ENCODE measurements at regions not wholly inside any gene's neighbourhood (a gene's known extent, or its start where the extent isn't known, plus 50 kb on each side); places are given as distances from the start of the nearest gene placed in this dataset.

- Histone ChIP-seq H3K27ac (no peak overlapping the region), H3K4me3 (no peak overlapping the region), H3K9me3 (no peaks in the 10 kb centered on the region), H3K27me3 (no peaks in the 10 kb centered on the region), H3K4me1 (no peaks in the 10 kb centered on the region), H3K36me3 (ENCODE audit: low read depth, missing control alignments) (no peaks in the 10 kb centered on the region)
- intact Hi-C loops (cut with DNase I; ENCODE audit: low total_unique reads) = no loop called here
- TF ChIP-seq POLR2A (IDR thresholded peaks at IDR 0.05) = no peak
- TF ChIP-seq, protein P1, sequence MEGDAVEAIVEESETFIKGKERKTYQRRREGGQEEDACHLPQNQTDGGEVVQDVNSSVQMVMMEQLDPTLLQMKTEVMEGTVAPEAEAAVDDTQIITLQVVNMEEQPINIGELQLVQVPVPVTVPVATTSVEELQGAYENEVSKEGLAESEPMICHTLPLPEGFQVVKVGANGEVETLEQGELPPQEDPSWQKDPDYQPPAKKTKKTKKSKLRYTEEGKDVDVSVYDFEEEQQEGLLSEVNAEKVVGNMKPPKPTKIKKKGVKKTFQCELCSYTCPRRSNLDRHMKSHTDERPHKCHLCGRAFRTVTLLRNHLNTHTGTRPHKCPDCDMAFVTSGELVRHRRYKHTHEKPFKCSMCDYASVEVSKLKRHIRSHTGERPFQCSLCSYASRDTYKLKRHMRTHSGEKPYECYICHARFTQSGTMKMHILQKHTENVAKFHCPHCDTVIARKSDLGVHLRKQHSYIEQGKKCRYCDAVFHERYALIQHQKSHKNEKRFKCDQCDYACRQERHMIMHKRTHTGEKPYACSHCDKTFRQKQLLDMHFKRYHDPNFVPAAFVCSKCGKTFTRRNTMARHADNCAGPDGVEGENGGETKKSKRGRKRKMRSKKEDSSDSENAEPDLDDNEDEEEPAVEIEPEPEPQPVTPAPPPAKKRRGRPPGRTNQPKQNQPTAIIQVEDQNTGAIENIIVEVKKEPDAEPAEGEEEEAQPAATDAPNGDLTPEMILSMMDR (IDR thresholded peaks at IDR 0.05) = no peak
- no peak for DNase-seq
- 68 to 88% methylated on average over 3 of the region's 3 CpGs for WGBS, 2 donors
Measured at GRCh38 chr1:106515375-106515774, 541.1 kb upstream of the PRMT6 start.

DNA sequence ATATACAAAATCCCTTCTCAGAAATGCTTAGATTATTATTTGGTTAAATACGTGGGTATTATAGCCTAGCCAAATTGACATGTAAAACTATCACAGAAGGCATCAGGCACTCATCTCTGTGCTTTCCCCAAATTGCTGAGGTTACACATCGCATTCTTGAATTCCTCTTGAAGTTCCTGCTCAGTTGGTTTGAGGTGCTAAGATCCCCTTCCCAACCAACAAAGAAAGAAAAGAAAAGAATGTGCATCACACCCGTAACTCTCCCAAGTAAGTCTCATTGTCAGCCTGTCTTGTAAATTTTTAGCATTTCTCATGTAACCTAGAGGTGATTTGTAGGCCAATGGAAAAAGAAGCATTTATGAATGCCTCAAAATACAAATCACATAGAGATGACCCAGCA lies 539.2 kb upstream of the PRMT6 start:
- no peak for DNase-seq
- intact Hi-C loops (cut with DNase I; ENCODE audit: low total_unique reads) = no loop called here
- no peak overlapping the region for H3K27ac ChIP-seq
- TF ChIP-seq, protein P1 (IDR thresholded peaks at IDR 0.05) = no peak
- no peak for TF ChIP-seq POLR2A (IDR thresholded peaks at IDR 0.05)
- H3K36me3 ChIP-seq (ENCODE audit: low read depth, missing control alignments) = no peaks in the 10 kb centered on the region
- H3K4me3 ChIP-seq = no peak overlapping the region
- H3K4me1 ChIP-seq = no peaks in the 10 kb centered on the region
- H3K27me3 ChIP-seq = no peaks in the 10 kb centered on the region
- 88 to 92% methylated on average over 3 of the region's 3 CpGs for WGBS, 2 donors
- no peaks in the 10 kb centered on the region for H3K9me3 ChIP-seq

GRCh38 chr1:106523497-106523896 lies 533.0 kb upstream of the PRMT6 start:
- Histone ChIP-seq H3K36me3 (ENCODE audit: low read depth, missing control alignments) (no peaks in the 10 kb centered on the region), H3K27me3 (no peaks in the 10 kb centered on the region), H3K9me3 (no peaks in the 10 kb centered on the region), H3K4me3 (no peak overlapping the region), H3K4me1 (no peaks in the 10 kb centered on the region), H3K27ac (no peak overlapping the region)
- WGBS, 2 donors = 40 to 46% methylated on average over 6 of the region's 6 CpGs
- TF ChIP-seq, protein P1 (IDR thresholded peaks at IDR 0.05) = no peak
- no peak for TF ChIP-seq POLR2A (IDR thresholded peaks at IDR 0.05)
- intact Hi-C loops (cut with DNase I; ENCODE audit: low total_unique reads) = no loop called here
- DNase-seq = no peak

DNA sequence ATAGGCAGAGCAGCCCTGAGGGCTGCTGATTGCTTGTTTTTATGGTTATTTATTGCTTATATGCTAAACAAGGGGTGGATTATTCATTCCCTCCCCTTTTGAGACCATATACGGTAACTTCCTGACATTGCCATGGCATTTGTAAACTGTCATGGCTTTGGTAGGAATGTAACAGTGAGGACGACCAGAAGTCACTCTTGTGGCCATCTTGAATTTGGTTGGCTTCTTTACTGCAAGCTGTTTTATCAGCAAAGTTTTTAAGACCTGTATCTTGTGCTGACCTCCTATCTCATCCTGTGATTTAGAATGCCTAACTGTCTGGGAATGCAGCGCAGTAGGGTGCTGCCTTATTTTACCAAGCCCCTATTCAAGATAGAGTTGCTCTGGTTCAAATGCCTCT lies 531.8 kb upstream of the PRMT6 start:
- intact Hi-C loops (cut with DNase I; ENCODE audit: low total_unique reads) = no loop called here
- Histone ChIP-seq H3K36me3 (ENCODE audit: low read depth, missing control alignments) (no peaks in the 10 kb centered on the region), H3K27ac (no peak overlapping the region), H3K4me3 (no peak overlapping the region), H3K9me3 (no peaks in the 10 kb centered on the region), H3K4me1 (no peaks in the 10 kb centered on the region), H3K27me3 (no peaks in the 10 kb centered on the region)
- TF ChIP-seq, protein P1 (IDR thresholded peaks at IDR 0.05) = no peak
- no peak for TF ChIP-seq POLR2A (IDR thresholded peaks at IDR 0.05)
- 87% methylated on average over 3 of the region's 3 CpGs for WGBS, 2 donors
- no peak for DNase-seq

- DNase-seq = no peak
Measured at GRCh38 chr1:106526650-106527049, 529.8 kb upstream of the PRMT6 start.

More at GRCh38 chr1:106526650-106527049, 529.8 kb upstream of the PRMT6 start:
- Histone ChIP-seq H3K27me3 (no peaks in the 10 kb centered on the region), H3K9me3 (no peaks in the 10 kb centered on the region), H3K4me3 (no peak overlapping the region), H3K4me1 (no peaks in the 10 kb centered on the region), H3K36me3 (ENCODE audit: low read depth, missing control alignments) (no peaks in the 10 kb centered on the region), H3K27ac (no peak overlapping the region)
- intact Hi-C loops (cut with DNase I; ENCODE audit: low total_unique reads) = no loop called here
- TF ChIP-seq, protein P1 (IDR thresholded peaks at IDR 0.05) = no peak
- 85 to 94% methylated on average over 2 of the region's 2 CpGs for WGBS, 2 donors

All from testis (tissue), 2 donors.